ENCODE measurements at regions not wholly inside any gene's neighbourhood (a gene's known extent, or its start where the extent isn't known, plus 50 kb on each side); places are given as distances from the start of the nearest gene placed in this dataset.
A peak's percentile ranks its signal among the peaks of the same experiment; 100 is the strongest.

DNA sequence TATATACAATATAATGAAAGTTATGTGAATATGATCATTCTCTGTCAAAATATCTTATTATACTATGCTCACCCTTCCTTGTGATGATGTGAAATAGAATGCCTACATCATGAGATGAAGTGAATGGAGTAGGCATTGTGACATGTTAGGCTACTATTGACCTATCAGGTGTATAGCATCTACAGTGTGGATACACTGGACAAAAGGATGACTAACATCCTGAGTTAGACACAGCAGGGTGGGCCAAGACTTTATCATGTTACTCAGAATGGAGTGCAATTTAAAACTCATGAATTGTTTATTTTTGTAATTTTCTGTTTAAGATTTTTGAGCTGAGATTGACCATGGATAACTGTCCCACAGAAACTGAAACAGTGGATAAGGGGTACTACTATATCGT is 53.4 kb upstream of the NAV3 start:
- DNase-seq, result no peak

DNA sequence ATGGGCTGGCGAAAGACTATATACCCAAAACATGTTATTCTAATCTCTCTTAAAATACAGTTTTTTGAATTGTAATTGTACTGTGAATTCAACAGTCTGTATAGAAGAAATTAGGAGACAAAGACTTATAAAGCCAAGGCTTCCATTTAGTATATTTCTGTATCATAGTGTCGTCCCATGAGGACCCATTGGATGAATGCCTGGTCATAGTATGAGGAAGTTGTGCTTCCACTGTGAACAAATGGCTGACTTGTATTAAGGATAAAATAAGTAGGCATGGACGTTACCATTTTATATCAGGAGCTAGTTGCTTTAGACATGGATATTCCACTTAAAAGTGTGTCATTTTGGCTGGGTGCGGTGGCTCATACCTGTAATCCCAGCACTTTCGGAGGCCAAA is 55.9 kb upstream of the NAV3 start:
- no peak for DNase-seq

DNA sequence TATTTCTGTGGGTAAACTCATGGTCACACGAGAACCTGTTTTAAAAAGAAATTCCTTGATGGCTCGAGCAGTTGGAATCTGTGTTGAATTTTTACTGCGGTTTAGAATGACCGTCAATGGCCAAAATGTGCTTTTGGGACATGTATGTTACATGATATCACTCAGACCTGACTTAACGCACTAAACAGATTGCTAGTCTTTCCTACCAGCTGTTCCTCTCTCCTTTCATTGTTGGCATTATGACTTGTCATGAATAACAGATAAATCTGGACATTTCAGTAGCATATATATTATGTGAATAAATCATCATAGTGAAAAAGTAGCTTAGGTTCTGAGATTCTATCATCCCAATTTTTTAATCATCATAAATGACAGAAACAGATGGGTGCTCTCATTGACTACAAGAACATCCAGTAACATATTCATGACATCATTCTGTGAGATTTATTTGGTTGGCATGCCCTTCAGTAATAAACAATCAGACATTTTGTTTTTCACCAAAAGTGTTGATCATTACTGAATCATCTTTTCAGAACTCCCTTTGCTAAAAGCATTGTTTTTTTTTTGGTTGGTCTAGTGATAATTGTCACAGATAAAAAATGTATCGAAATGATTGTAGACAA is 57.9 kb upstream of the NAV3 start:
- DNase-seq, result no peak

DNA sequence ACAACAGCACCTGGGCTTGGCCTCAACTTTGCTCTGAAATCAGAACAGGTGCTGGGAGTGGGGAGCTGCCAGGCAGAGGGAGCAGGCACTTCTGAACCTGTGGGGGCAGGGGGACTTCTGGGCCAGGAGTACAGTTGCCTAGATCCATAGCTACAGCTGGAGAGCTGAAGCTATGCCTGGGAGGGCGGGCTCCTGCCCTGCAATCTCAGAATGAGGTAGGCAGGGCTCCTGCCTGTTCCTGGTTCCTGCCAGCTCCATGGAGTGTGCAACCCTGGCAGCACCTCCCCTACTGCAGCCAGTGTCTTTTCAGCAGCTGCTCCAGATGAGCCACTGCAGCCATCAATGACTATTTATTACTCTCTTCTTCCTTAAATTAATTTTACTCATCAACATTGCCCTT is 62.1 kb upstream of the NAV3 start:
- no peak for DNase-seq

DNA sequence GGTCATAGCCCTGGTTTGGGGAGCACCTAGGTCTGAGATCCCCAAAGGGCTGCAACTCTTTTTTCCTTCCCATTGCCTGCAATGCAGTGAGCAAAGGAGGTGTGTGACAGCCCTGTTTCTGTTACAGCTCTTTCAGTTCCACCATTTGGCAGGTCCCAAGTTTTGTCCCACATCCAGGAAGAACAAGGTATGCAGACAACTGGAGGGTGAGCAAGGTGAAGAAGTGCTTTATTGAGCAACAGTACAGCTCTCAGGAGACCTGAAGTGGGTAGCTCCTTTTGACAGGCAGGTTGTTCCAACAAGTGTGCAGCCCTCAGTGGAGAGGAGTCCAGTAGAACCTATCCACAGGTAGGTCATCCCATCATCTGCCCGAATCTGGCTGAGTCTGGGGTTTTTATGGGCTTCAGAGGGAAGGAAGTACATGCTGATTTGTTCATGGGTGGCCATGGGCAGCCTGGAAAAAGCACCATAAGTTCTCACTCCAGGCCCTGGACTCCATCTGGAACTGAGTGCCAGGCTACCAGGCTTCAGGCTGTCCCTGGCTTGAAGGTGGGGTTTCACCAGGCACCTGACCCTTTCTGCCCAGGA is 62.8 kb upstream of the NAV3 start:
- no peak for DNase-seq

DNA sequence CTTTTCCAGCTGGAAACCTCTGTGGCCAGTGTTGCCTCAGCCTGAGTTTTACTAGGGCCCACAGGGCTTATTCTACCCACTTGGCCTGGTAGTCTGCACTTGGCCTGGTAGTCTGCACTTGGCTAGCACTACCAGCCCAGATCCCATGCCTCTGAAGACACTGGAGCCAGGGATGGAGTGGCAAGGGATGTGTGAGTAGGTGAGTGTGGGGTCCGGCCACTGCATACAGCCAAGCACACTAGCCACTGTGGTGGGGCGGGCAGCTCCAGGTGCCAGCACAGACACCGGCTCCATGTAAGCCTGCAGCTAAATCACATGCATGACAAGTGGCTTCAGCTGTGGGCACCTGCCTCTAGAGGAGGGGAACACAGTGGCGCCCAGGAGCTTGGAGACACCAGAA is 63.4 kb upstream of the NAV3 start:
- DNase-seq, result no peak

DNA sequence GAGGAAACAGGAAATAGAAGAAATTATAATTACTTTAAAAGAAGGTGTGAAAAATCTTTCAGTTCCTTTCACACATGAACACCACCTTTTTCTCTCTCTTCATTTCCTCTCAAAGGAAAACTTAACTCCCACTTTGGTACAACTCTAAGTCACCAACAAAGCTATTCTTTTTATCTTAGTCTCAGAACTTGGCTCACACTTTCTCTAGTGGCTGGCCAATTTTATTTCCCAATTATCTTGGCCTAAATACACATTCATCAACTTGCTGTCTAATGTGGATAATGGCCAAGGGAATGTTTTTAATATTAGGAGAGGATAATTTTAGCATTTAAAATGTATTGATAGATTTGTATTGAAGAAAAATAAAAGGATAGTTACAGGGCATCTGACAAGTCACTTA is 64.5 kb upstream of the NAV3 start:
- DNase-seq, result no peak

DNA sequence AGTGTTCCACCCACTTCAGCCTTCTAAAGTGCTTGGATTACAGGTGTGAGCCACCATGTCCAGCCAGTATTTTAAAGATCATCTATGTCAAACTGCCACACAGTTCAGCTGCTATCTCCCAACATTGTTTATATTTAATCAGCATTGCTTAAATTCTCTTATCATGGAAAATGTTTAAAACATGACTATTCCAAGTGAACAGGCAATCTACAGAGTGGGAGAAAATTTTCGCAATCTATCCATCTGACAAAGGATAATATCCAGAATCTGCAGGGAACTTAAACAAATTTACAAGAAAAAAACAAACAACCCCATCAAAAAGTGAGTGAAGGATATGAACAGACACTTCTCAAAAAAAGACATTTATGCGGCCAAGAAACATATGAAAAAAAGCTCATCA is 69.4 kb upstream of the NAV3 start:
- no peak for DNase-seq

DNA sequence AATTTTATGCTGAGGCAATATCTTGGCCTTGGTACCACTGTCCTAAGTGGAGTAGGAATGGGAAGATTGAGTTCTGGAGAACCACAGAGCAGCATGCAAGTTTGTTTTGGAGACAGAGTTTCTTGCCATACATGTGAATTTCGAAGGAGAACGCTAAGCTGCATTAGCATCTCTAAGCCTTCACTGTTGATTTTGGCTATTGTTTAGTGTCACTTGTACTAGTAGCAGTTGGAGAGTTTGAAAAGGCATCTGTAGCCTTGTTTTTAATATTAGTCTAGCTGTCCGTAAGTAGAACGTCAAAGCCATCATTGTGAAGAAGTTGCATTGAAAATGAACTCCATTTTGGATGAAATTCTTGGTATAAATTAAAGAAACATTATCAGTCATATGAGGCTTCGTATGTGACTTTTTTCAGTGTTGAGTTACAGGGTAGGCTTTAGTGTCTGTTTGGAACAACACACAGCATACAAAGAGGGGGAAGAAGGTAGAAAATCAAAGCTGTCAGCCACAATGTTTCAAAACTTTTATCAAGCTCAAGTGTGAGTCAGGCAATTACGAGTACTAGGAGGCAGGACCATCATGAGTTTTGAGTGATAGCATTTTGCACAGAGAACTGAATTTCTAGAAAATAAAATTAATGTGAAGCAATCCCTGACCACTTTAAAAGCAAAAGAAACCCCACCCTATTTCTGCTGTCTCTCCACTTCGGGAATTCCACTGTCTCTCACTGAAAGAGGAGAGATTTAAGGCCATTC is 70.2 kb upstream of the NAV3 start:
- DNase-seq, result no peak

DNA sequence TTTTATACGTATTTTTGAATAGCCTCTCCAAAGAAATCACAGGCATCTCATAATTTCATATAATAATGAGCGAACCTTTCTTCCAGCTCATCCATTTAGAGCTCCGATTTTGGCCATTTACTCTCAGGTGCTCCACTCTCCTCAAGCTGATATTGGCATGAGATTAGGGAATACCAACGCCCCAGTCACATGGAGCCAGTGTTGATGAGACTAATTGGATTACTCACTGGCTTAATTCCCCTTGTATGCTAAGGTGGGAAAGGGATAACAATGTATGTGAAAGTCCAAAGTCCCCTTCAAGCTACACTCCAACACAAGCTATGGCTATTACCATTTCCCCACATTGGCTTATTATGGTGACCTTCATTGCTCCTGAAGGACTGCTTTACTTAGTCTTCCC is 76.6 kb upstream of the NAV3 start:
- no peak for DNase-seq

DNA sequence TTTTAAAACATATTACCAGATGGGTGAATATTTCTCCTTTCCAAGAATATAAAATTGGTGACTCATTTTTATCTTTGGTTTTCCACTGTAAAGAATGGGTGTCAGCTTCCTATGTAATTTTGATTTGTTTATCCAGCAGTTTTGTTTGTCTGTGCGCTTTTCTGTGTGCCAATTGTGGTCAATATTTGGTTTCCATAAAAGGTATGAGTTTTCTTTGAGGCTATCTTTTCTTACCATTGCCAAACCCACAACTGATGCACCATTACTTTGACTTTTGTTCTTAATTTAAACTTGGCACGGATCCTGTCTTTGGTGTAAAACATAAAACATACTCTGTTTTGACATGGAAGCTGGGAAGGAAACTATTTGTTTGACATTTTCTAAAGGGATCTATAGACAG is 78.8 kb upstream of the NAV3 start:
- no peak for DNase-seq

DNA sequence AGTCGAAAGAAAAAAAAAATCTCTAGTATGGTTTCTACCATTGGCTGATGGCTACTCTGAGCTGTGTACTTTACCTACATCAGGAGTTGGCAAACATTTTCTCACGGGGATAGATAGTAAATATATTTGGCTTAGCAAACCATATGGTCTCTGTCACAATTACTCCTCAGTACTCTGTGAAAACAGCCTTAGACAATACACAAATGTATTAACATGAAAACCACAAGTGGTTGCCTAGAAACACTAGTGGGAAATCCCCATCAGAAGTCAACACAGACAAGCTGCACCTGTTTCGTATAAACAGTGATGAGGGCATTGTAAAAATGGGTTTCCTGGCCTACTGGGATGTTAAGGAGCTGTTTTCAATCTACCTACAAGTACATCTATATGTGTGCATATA is 84.6 kb upstream of the NAV3 start:
- DNase-seq, result peak; percentile 31

DNA sequence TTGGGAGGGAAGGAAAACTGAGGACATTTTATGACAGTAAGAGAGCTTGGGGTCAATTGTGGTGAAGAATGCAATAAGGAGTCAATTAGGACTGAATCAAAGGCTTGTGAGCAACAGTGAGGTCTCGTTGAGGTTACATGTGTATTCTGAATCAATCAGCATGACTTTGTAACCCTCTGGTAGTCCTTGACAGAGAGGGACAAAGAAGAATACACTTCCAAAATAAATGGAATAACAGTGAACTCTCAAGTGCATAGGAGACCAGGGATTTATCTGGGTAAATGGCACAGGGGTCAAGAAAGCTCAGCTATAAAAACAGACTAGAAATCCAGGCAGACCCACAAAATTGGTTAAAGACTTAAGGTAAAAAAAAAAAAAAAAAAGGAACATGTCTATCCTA is 85.1 kb upstream of the NAV3 start:
- no peak for DNase-seq

DNA sequence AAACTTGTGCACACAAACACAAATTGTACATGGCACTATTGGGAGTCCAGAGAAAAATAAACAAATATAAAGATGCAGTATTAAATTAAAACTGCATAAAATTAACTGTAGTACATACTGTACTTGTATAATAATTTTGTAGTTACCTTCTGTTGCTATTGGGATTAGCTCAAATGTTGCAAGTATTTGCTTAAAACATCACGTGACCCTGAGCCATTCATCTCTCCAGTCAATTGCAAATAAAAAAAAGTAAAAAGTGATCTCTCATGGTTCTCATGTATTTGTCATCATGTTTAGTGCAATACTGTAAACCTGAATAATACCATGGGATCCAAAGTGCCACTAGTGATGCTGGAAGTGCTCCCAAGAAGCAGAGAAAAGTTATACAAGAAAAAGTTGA is 88.1 kb upstream of the NAV3 start:
- DNase-seq, result no peak

DNA sequence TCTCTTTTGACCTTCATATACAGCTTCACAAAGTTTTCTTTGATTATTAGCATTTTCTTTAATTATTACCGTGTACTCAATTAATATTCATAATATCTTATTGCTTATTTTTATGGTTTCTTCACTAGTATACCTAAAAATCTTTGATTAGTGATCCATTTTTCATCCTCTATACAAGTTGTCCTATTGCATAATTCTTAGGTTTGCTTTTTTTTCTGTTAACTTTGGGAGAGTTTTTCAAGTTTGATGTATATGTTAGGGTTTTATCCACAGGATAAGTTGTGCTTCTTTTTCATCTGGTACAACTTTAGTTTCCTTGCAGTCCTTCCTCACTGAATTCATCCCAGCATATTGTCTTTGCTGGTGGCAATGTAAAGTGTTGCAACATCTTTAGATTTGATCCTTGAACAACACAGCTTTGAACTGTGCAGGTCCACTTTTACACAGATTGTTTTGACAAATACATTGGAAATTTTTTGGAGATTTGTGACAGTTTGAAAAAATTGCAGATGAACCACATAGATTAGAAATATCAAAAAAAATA is 88.6 kb upstream of the NAV3 start:
- no peak for DNase-seq

DNA sequence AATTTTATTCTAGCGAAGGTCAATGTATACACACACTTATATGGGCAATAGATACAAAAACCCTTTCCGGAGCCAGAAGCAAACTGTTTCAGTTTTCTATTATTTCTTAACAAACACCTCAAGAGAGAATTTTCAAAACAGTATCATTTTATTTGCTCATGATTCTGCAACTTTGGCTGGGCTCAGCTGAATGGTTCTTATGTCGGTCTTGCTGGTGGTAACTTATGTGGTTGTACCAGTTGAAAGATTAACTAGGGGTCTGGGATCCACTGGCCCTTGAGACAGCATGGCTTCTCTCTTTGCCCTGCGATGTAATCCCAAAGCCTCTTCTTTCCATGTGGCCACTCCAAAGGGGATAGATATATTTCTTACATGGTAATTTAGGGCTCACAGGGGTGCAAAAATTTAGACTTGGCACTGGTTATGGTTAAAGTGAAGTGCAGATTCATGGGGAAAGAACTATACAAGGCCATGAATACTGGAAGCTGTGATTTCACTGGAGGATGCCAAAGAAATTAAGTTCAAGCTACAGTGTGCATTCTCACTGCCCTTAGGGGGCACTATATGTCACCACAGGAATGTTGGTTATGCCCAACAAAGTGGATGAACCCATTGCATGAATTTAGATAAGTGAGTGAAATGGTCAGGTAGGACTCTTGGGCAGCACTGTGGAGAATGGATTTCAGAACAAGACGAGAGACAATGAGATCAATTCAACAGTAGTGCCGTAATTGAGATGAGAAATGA is 94.3 kb upstream of the NAV3 start:
- no peak for DNase-seq

DNA sequence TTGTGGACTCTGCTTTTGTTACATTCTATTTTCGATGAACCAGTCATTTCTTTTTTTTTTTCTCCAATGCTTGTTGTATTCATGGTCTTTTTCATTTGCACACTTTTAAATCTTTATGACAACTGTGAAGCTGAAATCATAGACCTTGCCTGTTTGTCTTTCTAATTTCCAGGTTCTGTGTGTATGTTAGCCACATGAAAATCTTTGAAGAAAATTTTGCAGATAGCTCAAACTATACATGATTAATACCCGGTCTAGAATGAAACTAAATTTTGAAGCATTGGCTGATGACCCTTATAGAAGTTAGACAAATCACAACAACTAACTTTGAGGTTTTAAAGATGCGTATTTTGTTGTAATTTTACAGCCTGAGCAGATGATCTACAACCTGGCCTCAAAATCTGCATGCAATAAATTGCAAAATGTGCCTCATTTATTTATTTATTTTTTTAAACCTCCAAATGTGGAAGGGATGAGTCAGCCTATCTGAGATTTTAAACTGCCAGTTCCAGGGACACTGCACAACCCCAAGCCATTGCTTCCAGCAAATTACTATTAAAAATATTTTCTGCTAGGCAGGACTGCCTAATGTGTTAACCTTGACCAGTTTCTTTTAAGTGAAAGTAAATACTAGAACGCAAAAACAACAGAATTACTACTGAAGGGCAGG is 96.3 kb upstream of the NAV3 start:
- DNase-seq, result no peak

DNA sequence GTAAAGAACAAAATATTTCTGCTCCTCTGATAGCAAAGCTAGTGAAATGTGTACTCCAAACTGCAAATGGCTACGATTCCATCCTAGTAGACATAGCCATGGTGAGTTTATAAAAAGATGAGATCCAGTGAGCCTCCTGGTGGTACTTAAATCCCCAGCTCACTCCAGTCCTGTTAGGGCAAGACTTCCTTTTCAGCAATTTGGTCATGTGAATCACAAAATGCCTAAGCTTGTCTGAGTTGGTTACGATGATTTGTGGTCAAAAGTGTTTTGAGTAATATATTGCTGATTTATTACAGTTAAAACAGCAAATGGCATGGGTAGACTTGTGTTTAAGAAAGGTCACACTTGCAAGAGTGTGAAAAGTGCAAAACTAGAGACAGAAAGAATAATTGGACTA is 102.7 kb upstream of the NAV3 start:
- DNase-seq, result no peak

DNA sequence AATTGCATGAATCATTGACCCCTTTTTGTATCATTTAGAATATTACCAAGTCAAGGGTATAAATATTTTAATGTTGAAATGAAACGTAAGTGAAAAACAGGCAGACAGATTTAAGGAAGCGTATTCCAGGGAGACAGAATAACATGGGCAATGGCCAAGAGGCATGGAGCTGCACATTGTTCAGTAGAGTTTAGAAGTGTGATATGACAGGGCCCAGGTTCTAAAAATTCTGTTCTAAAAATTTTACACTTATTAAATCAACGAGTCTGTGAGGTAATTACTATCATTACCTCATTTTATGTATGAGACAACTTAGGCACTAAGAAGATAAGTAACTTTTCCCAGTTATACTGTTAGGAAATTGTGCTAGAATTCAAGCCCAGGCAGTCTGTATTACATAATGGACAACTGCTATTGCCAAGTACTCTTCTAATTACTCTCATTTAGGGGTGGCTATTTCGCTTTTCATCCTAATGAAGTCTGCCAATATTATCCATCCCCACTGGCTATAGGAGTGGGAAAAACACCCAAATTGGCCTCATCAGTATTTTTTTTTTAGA is 103.2 kb upstream of the NAV3 start:
- no peak for DNase-seq

DNA sequence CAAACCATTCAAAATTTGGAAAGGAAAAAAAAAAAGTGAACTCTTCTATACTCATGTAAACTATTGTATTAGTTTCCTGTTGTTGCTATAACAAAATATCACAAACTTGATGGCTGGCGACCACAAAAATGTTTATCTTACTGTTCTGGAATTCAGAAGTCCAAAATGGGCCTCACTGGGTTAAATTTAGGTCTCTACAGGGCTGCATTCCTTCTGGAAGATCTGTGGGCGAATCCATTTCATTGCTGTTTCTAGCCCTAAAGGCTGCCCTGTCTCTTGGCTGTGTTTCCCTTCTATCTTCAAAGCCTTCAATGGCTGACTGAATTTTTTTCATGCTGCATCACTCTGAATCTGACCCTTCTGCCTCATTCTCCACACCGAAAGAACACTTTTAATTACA is 105.1 kb upstream of the NAV3 start:
- DNase-seq, result no peak

DNA sequence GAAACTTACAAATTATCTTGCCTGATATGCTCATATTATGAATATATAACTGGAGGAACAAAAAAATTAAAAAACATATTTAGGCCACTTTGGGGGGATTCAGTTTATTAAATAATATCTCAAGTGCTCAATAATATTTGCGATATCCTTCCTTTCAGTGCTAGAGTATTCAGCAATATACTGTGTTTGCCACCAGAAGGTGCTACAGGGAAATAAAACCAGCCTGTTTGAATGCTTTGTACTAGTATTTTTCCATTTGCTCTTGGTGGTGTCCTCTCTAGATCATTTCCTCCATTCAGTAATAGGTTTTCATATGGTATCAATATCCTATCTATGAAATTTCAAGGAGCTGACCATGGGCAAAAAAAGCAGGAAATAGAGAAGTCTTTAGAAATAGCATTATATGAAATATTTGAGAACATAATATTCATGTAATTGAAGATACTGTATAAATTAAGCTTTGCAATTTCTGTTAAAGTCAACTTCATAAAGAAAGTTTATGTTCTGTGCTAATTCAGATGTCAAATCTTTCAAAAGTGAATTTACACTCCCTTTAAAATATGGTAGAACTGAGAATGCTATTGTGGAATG is 106.2 kb upstream of the NAV3 start:
- peak; percentile 15 for DNase-seq

DNA sequence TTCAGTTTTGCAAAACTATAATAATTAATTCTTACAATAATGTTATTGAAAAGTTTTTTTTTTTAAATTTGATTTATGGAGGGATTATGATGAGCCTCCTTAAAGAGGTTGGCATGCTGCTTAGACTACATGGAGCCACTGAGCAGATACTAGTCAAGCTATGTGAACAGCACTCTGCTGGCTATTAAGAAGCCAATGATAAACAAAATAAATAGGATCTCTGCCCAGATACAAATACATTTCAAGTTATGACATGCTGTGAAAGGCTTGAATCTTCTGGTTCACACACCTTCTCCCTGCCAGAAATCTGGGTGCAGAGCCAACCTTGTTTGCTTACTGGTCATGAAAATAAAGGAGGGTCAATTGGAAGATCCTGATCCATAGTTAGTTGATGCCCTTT is 107.4 kb upstream of the NAV3 start:
- DNase-seq, result no peak

Data from RPMI8226 (cell line).